ENCODE measurements at regions not wholly inside any gene's neighbourhood (a gene's known extent, or its start where the extent isn't known, plus 50 kb on each side); places are given as distances from the start of the nearest gene placed in this dataset.

DNA sequence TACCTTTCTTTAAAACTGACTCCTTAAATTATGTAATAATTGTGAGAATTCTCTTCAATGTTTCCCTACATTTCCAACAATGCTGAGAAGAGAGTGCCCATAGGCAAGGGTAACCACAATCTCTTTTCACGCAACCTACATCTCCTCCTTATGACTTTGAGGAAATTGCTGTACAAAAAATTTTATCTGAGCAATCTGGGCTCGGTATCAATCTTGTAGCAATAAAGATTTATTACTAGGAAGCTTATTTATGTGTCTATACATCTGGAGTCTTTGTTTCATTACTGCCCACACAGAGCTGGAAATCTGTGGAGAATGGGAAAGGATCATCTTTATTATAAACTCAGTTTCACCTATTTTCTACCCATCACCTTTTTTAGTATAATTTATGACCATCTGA lies 913.8 kb upstream of the SORCS1 start:
- H3K4me3 ChIP-seq, result no peak overlapping the region
- no peak for TF ChIP-seq EP300 (IDR thresholded peaks at IDR 0.05)
- TF ChIP-seq CTCF (IDR thresholded peaks at IDR 0.05), result no peak
- TF ChIP-seq POLR2A (IDR thresholded peaks at IDR 0.05), result no peak
- no peak for TF ChIP-seq POLR2AphosphoS5 (IDR thresholded peaks at IDR 0.05)
- DNase-seq, result no peak
- H3K27me3 ChIP-seq, result no peaks in the 10 kb centered on the region
- H3K27ac ChIP-seq, result no peak overlapping the region
- no peaks in the 10 kb centered on the region for H3K36me3 ChIP-seq
- no peaks in the 10 kb centered on the region for H3K9me3 ChIP-seq
- no peak for ATAC-seq (ENCODE audit: low FRiP score in 2 of 2)
- WGBS, 2 donors, result 64 to 72% methylated on average over 2 of the region's 2 CpGs
- H3K4me1 ChIP-seq, result no peaks in the 10 kb centered on the region

GRCh38 chr10:108072466-108072865 lies 908.0 kb upstream of the SORCS1 start:
- no peak overlapping the region for H3K4me3 ChIP-seq
- TF ChIP-seq CTCF (IDR thresholded peaks at IDR 0.05) (no peak), POLR2A (IDR thresholded peaks at IDR 0.05) (no peak), POLR2AphosphoS5 (IDR thresholded peaks at IDR 0.05) (no peak), EP300 (IDR thresholded peaks at IDR 0.05) (no peak)
- H3K36me3 ChIP-seq, result no peaks in the 10 kb centered on the region
- no peaks in the 10 kb centered on the region for H3K27me3 ChIP-seq
- no peaks in the 10 kb centered on the region for H3K4me1 ChIP-seq
- H3K27ac ChIP-seq, result no peak overlapping the region
- DNase-seq, result no peak
- H3K9me3 ChIP-seq, result no peaks in the 10 kb centered on the region
- WGBS, 2 donors, result 82 to 93% methylated on average over 3 of the region's 3 CpGs
- ATAC-seq (ENCODE audit: low FRiP score in 2 of 2), result no peak

DNA sequence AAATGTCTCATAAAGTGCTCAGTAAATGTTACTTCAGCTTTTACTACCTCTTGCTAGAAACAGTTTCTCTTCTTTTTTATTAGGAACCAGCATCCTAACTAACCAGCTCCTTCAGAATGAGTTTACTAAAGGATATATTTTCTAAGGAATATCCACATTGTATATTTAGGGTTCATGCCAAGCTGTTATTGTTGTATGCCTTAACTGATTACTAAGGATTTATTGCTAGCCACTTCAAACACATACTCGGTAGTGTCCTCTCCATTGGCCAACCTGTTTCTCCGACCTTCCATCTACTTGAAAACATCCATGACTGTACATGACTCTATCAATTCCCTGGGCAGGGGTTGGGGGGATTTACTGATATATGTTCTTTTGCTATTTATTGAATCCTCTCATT lies 906.3 kb upstream of the SORCS1 start:
- H3K9me3 ChIP-seq, result no peaks in the 10 kb centered on the region
- no peak overlapping the region for H3K4me3 ChIP-seq
- no peak for ATAC-seq (ENCODE audit: low FRiP score in 2 of 2)
- H3K4me1 ChIP-seq, result no peaks in the 10 kb centered on the region
- 75 to 78% methylated on average over 2 of the region's 2 CpGs for WGBS, 2 donors
- TF ChIP-seq CTCF (IDR thresholded peaks at IDR 0.05), result no peak
- no peak for TF ChIP-seq POLR2AphosphoS5 (IDR thresholded peaks at IDR 0.05)
- no peak for TF ChIP-seq EP300 (IDR thresholded peaks at IDR 0.05)
- TF ChIP-seq POLR2A (IDR thresholded peaks at IDR 0.05), result no peak
- no peaks in the 10 kb centered on the region for H3K27me3 ChIP-seq
- no peak overlapping the region for H3K27ac ChIP-seq
- H3K36me3 ChIP-seq, result no peaks in the 10 kb centered on the region
- DNase-seq, result no peak

DNA sequence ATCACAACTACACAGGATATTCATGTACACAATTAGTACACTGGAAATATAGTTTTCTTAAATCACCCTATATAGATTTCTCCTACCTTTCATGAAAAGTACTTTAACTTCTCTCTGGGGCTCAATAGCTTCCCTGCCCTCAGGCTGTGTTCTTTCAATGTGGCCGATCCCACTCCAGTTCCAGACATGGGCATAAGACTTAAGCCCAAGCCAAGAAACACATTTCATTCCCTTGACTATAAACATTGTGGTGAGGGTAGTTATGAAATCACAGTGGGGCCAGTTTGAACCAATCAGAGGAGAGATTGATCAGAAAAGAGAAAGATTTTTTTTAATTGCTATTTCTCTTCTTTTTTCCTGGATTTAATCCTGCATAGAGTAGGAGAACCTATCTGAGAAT lies 904.6 kb upstream of the SORCS1 start:
- Histone ChIP-seq H3K4me3 (no peak overlapping the region), H3K27me3 (no peaks in the 10 kb centered on the region), H3K9me3 (no peaks in the 10 kb centered on the region), H3K36me3 (no peaks in the 10 kb centered on the region), H3K4me1 (no peaks in the 10 kb centered on the region), H3K27ac (no peak overlapping the region)
- TF ChIP-seq POLR2A (IDR thresholded peaks at IDR 0.05) (no peak), POLR2AphosphoS5 (IDR thresholded peaks at IDR 0.05) (no peak), CTCF (IDR thresholded peaks at IDR 0.05) (no peak)
- no peak for ATAC-seq (ENCODE audit: low FRiP score in 2 of 2)
- 85 to 86% methylated on average over 1 of the region's 1 CpG for WGBS, 2 donors
- DNase-seq, result no peak

GRCh38 chr10:108064746-108065260 lies 900.3 kb upstream of the SORCS1 start:
- Histone ChIP-seq H3K36me3 (no peaks in the 10 kb centered on the region), H3K27me3 (no peaks in the 10 kb centered on the region), H3K27ac (no peak overlapping the region), H3K9me3 (no peaks in the 10 kb centered on the region), H3K4me3 (no peak overlapping the region), H3K4me1 (no peaks in the 10 kb centered on the region)
- no peak for TF ChIP-seq POLR2A (IDR thresholded peaks at IDR 0.05)
- DNase-seq, result no peak
- ATAC-seq (ENCODE audit: low FRiP score in 2 of 2), result no peak

All from upper lobe of left lung (tissue), 6 donors.